Colonic mucosa (tissue), 4 donors: ENCODE measurements at regions not wholly inside any gene's neighbourhood (a gene's known extent, or its start where the extent isn't known, plus 50 kb on each side); places are given as distances from the start of the nearest gene placed in this dataset.

Source experiments
- DNase-seq: peaks from one replicate; pipeline ENCODE4 v3.0.0-alpha.2; 2020
- H3K27ac ChIP-seq: fragments of 200-600 bp; one replicate; pipeline ENCODE4 v1.8.0; 2021
- H3K27me3 ChIP-seq: fragments of 200-600 bp; one replicate; pipeline ENCODE4 v1.8.0; 2021
- H3K36me3 ChIP-seq: fragments of 200-600 bp; one replicate; pipeline ENCODE4 v1.8.0; 2021
- H3K4me1 ChIP-seq: fragments of 200-600 bp; one replicate; pipeline ENCODE4 v1.8.0; 2021; ENCODE audit warnings: mild to moderate bottlenecking
- H3K4me3 ChIP-seq: fragments of 200-600 bp; one replicate; pipeline ENCODE4 v1.8.0; 2021
- H3K9ac ChIP-seq, 2 donors: one replicate each; pipeline ENCODE4 v1.7.0; 2013; ENCODE audit warnings: control low read depth in 2 of 2, low read depth in 2 of 2, low read length in 2 of 2
- H3K9me3 ChIP-seq: fragments of 200-600 bp; one replicate; pipeline ENCODE4 v1.8.0; 2021
- CTCF ChIP-seq: fragments of 200-600 bp; IDR thresholded peaks from one replicate; pipeline ENCODE4 v1.8.0; 2022; ENCODE audit warnings: antibody characterized with exemption, mild to moderate bottlenecking
- intact Hi-C: fragments of 100-400 bp; cut with DNase I; formaldehyde crosslinking; loops from one replicate; pipeline ENCODE4 v1.14.1; 2022
- donor health status: healthy.
- donor health status: DM: no; HTN: no; CAD: no.
- donor health status: DM: no; HTN: no; CAD: no.

GRCh38 chr10:131487822-131488221 is 176.3 kb upstream of the TCERG1L start:
- Histone ChIP-seq H3K4me1 (no peaks in the 10 kb centered on the region), H3K36me3 (no peaks in the 10 kb centered on the region), H3K27ac (no peak overlapping the region), H3K9me3 (no peaks in the 10 kb centered on the region), H3K27me3 (no peaks in the 10 kb centered on the region), H3K4me3 (no peak overlapping the region), H3K9ac (no peak overlapping the region)
- TF ChIP-seq CTCF = no peak
- no peak for DNase-seq
- intact Hi-C loops = no loop called here

- intact Hi-C loops = no loop called here
- Histone ChIP-seq H3K4me1 (no peaks in the 10 kb centered on the region), H3K9me3 (no peaks in the 10 kb centered on the region), H3K36me3 (no peaks in the 10 kb centered on the region), H3K9ac (no peak overlapping the region), H3K27me3 (no peaks in the 10 kb centered on the region), H3K27ac (no peak overlapping the region), H3K4me3 (no peak overlapping the region)
- TF ChIP-seq CTCF = no peak
- DNase-seq = no peak
Measured at GRCh38 chr10:131490991-131491594, 179.6 kb upstream of the TCERG1L start.

- Histone ChIP-seq H3K27ac (no peak overlapping the region), H3K9me3 (no peaks in the 10 kb centered on the region), H3K9ac (no peak overlapping the region), H3K27me3 (no peaks in the 10 kb centered on the region), H3K36me3 (no peaks in the 10 kb centered on the region), H3K4me1 (no peaks in the 10 kb centered on the region), H3K4me3 (no peak overlapping the region)
- intact Hi-C loops = no loop called here
- DNase-seq = no peak
- no peak for TF ChIP-seq CTCF
Measured at GRCh38 chr10:131492211-131492857, 180.8 kb upstream of the TCERG1L start.

- Histone ChIP-seq H3K4me3 (no peak overlapping the region), H3K4me1 (no peaks in the 10 kb centered on the region), H3K27me3 (no peaks in the 10 kb centered on the region), H3K9ac (no peak overlapping the region), H3K27ac (no peak overlapping the region), H3K36me3 (no peaks in the 10 kb centered on the region), H3K9me3 (no peaks in the 10 kb centered on the region)
- intact Hi-C loops = no loop called here
- DNase-seq = no peak
- no peak for TF ChIP-seq CTCF
Measured at GRCh38 chr10:131493432-131493831, 181.9 kb upstream of the TCERG1L start.

- no peaks in the 10 kb centered on the region for H3K4me1 ChIP-seq
- no peaks in the 10 kb centered on the region for H3K9me3 ChIP-seq
- DNase-seq = no peak
- H3K27me3 ChIP-seq = no peaks in the 10 kb centered on the region
- H3K27ac ChIP-seq = no peak overlapping the region
- no peaks in the 10 kb centered on the region for H3K36me3 ChIP-seq
- no peak for TF ChIP-seq CTCF
- H3K9ac ChIP-seq = no peak overlapping the region
- no peak overlapping the region for H3K4me3 ChIP-seq
- intact Hi-C loops = no loop called here
Measured at GRCh38 chr10:131494451-131494850, 182.9 kb upstream of the TCERG1L start.
